ENCODE measurements at regions not wholly inside any gene's neighbourhood (a gene's known extent, or its start where the extent isn't known, plus 50 kb on each side); places are given as distances from the start of the nearest gene placed in this dataset.

- DNase-seq: no peak
- Histone ChIP-seq H3K4me3 (no peak overlapping the region), H3K4me1 (no peaks in the 10 kb centered on the region), H3K27ac (no peak overlapping the region), H3K27me3 (no peaks in the 10 kb centered on the region), H3K36me3 (no peaks in the 10 kb centered on the region), H3K9me3 (no peaks in the 10 kb centered on the region)
- intact Hi-C loops (cut with DNase I; ENCODE audit: low total_unique reads): no loop called here
- no peak for TF ChIP-seq CTCF (IDR thresholded peaks at IDR 0.05)
These were observed 117.8 kb upstream of the MYO3A start for GRCh38 chr10:25815999-25816768.

- no peaks in the 10 kb centered on the region for H3K36me3 ChIP-seq
- no peak for DNase-seq
- no peak overlapping the region for H3K27ac ChIP-seq
- H3K9me3 ChIP-seq: no peaks in the 10 kb centered on the region
- no peak overlapping the region for H3K4me3 ChIP-seq
- TF ChIP-seq CTCF (IDR thresholded peaks at IDR 0.05): no peak
- no peaks in the 10 kb centered on the region for H3K27me3 ChIP-seq
- H3K4me1 ChIP-seq: no peaks in the 10 kb centered on the region
- intact Hi-C loops (cut with DNase I; ENCODE audit: low total_unique reads): no loop called here
These were observed 116.8 kb upstream of the MYO3A start for GRCh38 chr10:25817200-25817599.

GRCh38 chr10:25818751-25819150, 115.3 kb upstream of the MYO3A start:
- H3K36me3 ChIP-seq: no peaks in the 10 kb centered on the region
- no peak for DNase-seq
- no peaks in the 10 kb centered on the region for H3K27me3 ChIP-seq
- no peak overlapping the region for H3K27ac ChIP-seq
- intact Hi-C loops (cut with DNase I; ENCODE audit: low total_unique reads): no loop called here
- H3K9me3 ChIP-seq: no peaks in the 10 kb centered on the region
- TF ChIP-seq CTCF (IDR thresholded peaks at IDR 0.05): no peak
- H3K4me3 ChIP-seq: no peak overlapping the region
- no peaks in the 10 kb centered on the region for H3K4me1 ChIP-seq

GRCh38 chr10:25820472-25820871, 113.6 kb upstream of the MYO3A start:
- Histone ChIP-seq H3K4me1 (no peaks in the 10 kb centered on the region), H3K9me3 (no peaks in the 10 kb centered on the region), H3K27ac (no peak overlapping the region), H3K4me3 (no peak overlapping the region), H3K36me3 (no peaks in the 10 kb centered on the region), H3K27me3 (no peaks in the 10 kb centered on the region)
- DNase-seq: no peak
- intact Hi-C loops (cut with DNase I; ENCODE audit: low total_unique reads): no loop called here
- TF ChIP-seq CTCF (IDR thresholded peaks at IDR 0.05): no peak

GRCh38 chr10:25820874-25821273, 113.2 kb upstream of the MYO3A start:
- H3K27ac ChIP-seq: no peak overlapping the region
- no peaks in the 10 kb centered on the region for H3K9me3 ChIP-seq
- no peaks in the 10 kb centered on the region for H3K4me1 ChIP-seq
- H3K4me3 ChIP-seq: no peak overlapping the region
- intact Hi-C loops (cut with DNase I; ENCODE audit: low total_unique reads): no loop called here
- DNase-seq: no peak
- TF ChIP-seq CTCF (IDR thresholded peaks at IDR 0.05): no peak
- H3K27me3 ChIP-seq: no peaks in the 10 kb centered on the region
- H3K36me3 ChIP-seq: no peaks in the 10 kb centered on the region

GRCh38 chr10:25824050-25824449, 110.0 kb upstream of the MYO3A start:
- no peaks in the 10 kb centered on the region for H3K36me3 ChIP-seq
- H3K27me3 ChIP-seq: no peaks in the 10 kb centered on the region
- no peak for TF ChIP-seq CTCF (IDR thresholded peaks at IDR 0.05)
- H3K27ac ChIP-seq: no peak overlapping the region
- no peaks in the 10 kb centered on the region for H3K4me1 ChIP-seq
- H3K4me3 ChIP-seq: no peak overlapping the region
- H3K9me3 ChIP-seq: no peaks in the 10 kb centered on the region
- intact Hi-C loops (cut with DNase I; ENCODE audit: low total_unique reads): no loop called here
- DNase-seq: no peak
